ENCODE measurements at regions not wholly inside any gene's neighbourhood (a gene's known extent, or its start where the extent isn't known, plus 50 kb on each side); places are given as distances from the start of the nearest gene placed in this dataset.

DNA sequence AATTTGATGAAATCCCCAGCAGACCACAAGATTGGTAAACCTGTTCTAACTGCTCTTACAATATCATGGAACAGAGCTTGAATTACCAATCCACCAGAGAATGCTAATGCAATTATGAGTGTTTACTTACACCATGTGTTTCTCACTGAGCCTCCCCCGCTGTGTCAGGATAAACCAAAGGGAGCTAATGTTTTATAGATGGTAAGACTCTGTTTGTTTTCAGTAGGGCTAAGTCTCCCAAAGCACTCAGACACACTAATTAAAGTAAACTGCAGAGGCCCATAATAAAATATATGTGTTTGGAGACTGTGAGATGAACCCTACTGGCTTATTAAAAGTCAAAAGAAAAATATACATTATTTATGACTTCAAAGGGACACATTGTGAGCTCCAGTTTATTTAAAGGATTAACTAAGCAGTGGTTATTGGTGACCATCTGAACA lies 261.7 kb upstream of the FAM241A start (continued):
- TF ChIP-seq, protein P1, sequence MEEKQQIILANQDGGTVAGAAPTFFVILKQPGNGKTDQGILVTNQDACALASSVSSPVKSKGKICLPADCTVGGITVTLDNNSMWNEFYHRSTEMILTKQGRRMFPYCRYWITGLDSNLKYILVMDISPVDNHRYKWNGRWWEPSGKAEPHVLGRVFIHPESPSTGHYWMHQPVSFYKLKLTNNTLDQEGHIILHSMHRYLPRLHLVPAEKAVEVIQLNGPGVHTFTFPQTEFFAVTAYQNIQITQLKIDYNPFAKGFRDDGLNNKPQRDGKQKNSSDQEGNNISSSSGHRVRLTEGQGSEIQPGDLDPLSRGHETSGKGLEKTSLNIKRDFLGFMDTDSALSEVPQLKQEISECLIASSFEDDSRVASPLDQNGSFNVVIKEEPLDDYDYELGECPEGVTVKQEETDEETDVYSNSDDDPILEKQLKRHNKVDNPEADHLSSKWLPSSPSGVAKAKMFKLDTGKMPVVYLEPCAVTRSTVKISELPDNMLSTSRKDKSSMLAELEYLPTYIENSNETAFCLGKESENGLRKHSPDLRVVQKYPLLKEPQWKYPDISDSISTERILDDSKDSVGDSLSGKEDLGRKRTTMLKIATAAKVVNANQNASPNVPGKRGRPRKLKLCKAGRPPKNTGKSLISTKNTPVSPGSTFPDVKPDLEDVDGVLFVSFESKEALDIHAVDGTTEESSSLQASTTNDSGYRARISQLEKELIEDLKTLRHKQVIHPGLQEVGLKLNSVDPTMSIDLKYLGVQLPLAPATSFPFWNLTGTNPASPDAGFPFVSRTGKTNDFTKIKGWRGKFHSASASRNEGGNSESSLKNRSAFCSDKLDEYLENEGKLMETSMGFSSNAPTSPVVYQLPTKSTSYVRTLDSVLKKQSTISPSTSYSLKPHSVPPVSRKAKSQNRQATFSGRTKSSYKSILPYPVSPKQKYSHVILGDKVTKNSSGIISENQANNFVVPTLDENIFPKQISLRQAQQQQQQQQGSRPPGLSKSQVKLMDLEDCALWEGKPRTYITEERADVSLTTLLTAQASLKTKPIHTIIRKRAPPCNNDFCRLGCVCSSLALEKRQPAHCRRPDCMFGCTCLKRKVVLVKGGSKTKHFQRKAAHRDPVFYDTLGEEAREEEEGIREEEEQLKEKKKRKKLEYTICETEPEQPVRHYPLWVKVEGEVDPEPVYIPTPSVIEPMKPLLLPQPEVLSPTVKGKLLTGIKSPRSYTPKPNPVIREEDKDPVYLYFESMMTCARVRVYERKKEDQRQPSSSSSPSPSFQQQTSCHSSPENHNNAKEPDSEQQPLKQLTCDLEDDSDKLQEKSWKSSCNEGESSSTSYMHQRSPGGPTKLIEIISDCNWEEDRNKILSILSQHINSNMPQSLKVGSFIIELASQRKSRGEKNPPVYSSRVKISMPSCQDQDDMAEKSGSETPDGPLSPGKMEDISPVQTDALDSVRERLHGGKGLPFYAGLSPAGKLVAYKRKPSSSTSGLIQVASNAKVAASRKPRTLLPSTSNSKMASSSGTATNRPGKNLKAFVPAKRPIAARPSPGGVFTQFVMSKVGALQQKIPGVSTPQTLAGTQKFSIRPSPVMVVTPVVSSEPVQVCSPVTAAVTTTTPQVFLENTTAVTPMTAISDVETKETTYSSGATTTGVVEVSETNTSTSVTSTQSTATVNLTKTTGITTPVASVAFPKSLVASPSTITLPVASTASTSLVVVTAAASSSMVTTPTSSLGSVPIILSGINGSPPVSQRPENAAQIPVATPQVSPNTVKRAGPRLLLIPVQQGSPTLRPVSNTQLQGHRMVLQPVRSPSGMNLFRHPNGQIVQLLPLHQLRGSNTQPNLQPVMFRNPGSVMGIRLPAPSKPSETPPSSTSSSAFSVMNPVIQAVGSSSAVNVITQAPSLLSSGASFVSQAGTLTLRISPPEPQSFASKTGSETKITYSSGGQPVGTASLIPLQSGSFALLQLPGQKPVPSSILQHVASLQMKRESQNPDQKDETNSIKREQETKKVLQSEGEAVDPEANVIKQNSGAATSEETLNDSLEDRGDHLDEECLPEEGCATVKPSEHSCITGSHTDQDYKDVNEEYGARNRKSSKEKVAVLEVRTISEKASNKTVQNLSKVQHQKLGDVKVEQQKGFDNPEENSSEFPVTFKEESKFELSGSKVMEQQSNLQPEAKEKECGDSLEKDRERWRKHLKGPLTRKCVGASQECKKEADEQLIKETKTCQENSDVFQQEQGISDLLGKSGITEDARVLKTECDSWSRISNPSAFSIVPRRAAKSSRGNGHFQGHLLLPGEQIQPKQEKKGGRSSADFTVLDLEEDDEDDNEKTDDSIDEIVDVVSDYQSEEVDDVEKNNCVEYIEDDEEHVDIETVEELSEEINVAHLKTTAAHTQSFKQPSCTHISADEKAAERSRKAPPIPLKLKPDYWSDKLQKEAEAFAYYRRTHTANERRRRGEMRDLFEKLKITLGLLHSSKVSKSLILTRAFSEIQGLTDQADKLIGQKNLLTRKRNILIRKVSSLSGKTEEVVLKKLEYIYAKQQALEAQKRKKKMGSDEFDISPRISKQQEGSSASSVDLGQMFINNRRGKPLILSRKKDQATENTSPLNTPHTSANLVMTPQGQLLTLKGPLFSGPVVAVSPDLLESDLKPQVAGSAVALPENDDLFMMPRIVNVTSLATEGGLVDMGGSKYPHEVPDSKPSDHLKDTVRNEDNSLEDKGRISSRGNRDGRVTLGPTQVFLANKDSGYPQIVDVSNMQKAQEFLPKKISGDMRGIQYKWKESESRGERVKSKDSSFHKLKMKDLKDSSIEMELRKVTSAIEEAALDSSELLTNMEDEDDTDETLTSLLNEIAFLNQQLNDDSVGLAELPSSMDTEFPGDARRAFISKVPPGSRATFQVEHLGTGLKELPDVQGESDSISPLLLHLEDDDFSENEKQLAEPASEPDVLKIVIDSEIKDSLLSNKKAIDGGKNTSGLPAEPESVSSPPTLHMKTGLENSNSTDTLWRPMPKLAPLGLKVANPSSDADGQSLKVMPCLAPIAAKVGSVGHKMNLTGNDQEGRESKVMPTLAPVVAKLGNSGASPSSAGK (IDR thresholded peaks at IDR 0.05), result no peak
- TF ChIP-seq ZNF143 (CRISPR knock-in tag; IDR thresholded peaks at IDR 0.05), result no peak
- TF ChIP-seq, protein P2, sequence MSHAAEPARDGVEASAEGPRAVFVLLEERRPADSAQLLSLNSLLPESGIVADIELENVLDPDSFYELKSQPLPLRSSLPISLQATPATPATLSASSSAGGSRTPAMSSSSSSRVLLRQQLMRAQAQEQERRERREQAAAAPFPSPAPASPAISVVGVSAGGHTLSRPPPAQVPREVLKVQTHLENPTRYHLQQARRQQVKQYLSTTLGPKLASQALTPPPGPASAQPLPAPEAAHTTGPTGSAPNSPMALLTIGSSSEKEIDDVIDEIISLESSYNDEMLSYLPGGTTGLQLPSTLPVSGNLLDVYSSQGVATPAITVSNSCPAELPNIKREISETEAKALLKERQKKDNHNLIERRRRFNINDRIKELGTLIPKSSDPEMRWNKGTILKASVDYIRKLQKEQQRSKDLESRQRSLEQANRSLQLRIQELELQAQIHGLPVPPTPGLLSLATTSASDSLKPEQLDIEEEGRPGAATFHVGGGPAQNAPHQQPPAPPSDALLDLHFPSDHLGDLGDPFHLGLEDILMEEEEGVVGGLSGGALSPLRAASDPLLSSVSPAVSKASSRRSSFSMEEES (CRISPR knock-in tag; IDR thresholded peaks at IDR 0.05), result no peak
- TF ChIP-seq, protein P3, sequence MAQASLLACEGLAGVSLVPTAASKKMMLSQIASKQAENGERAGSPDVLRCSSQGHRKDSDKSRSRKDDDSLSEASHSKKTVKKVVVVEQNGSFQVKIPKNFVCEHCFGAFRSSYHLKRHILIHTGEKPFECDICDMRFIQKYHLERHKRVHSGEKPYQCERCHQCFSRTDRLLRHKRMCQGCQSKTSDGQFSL (CRISPR knock-in tag; IDR thresholded peaks at IDR 0.05), result no peak
- TF ChIP-seq, protein P3 (tag; IDR thresholded peaks at IDR 0.05), result no peak
- no peak for TF ChIP-seq KDM5B (IDR thresholded peaks at IDR 0.05; ENCODE audit: insufficient replicate concordance, low read depth, low read length)
- TF ChIP-seq, protein P4, sequence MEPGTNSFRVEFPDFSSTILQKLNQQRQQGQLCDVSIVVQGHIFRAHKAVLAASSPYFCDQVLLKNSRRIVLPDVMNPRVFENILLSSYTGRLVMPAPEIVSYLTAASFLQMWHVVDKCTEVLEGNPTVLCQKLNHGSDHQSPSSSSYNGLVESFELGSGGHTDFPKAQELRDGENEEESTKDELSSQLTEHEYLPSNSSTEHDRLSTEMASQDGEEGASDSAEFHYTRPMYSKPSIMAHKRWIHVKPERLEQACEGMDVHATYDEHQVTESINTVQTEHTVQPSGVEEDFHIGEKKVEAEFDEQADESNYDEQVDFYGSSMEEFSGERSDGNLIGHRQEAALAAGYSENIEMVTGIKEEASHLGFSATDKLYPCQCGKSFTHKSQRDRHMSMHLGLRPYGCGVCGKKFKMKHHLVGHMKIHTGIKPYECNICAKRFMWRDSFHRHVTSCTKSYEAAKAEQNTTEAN (CRISPR knock-in tag; IDR thresholded peaks at IDR 0.05), result no peak
